ENCODE measurements at regions not wholly inside any gene's neighbourhood (a gene's known extent, or its start where the extent isn't known, plus 50 kb on each side); places are given as distances from the start of the nearest gene placed in this dataset.

DNA sequence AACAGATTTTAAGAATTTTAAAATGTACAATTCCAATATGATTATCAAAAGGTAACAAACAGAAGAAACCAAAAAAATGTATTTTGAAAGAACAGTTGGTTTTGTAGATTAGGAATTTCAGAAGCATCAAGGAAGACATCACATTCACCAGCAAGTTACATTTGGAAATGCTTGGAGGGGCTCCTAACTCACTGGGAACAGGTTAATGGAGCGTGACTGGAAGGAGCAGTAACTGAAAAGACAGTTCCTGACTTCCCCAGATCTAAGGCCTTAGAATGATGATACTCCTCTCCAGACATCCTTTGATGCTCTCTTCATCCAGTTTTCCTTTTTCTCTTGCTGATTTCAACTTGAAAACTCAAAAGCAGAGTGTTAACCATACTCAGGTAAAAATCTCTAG is 220.0 kb upstream of the EGLN3 start:
- no TSS peak for BruUV-seq (replicated peaks)
- Histone ChIP-seq H3K4me2 (ENCODE audit: insufficient read depth, low read length) (no peak overlapping the region), H3K9me1 (replicated peaks; ENCODE audit: control insufficient read depth, extremely low read depth, insufficient read depth, low read length) (no peaks in the 10 kb centered on the region), H3K36me3 (ENCODE audit: control insufficient read depth in 2 of 2, extremely low read depth in 1 of 2, insufficient read depth in 2 of 2, low read length in 2 of 2) (no peaks in the 10 kb centered on the region), H2AFZ (ENCODE audit: low read depth, low read length) (no peak overlapping the region), H3K4me3 (replicated peaks in 1 of 3; ENCODE audit: insufficient read depth in 1 of 3, low read depth in 1 of 3, low read length in 3 of 3) (no peak overlapping the region), H3K27me3 (ENCODE audit: control insufficient read depth in 2 of 2, insufficient read depth in 2 of 2, low read length in 2 of 2) (no peaks in the 10 kb centered on the region), H3K9ac (replicated peaks; ENCODE audit: extremely low read depth, insufficient read depth, low read length) (no peak overlapping the region), H3K27ac (ENCODE audit: insufficient read depth, low read depth, low read length) (no peak overlapping the region), H3K4me1 (ENCODE audit: control insufficient read depth, extremely low read depth, insufficient read depth, low read length) (no peaks in the 10 kb centered on the region), H4K20me1 (replicated peaks; ENCODE audit: control insufficient read depth, extremely low read depth, insufficient read depth, low read length) (no peaks in the 10 kb centered on the region), H3K9me3 (replicated peaks; ENCODE audit: control insufficient read depth, insufficient read depth, low read length) (no peaks in the 10 kb centered on the region), H3K79me2 (ENCODE audit: control insufficient read depth, insufficient read depth, low read length) (no peaks in the 10 kb centered on the region)
- CTCF ChIA-PET, result no interaction called here
- FAIRE-seq (no peak), DNase-seq (ENCODE audit: low read depth, low spot score) (no peak)
- POLR2A ChIA-PET, result no interaction called here
- dilution Hi-C loops (cut with MboI; ENCODE audit: extremely low pct_ligation_motif_present, low sequenced_read_pairs) (no loop called here), intact Hi-C loops (cut with micrococcal nuclease) (no loop called here)
- TF ChIP-seq, protein P1, sequence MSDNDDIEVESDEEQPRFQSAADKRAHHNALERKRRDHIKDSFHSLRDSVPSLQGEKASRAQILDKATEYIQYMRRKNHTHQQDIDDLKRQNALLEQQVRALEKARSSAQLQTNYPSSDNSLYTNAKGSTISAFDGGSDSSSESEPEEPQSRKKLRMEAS (IDR thresholded peaks at IDR 0.05; ENCODE audit: insufficient read depth, insufficient read length), result no peak
- TF ChIP-seq FOS (IDR thresholded peaks at IDR 0.05; ENCODE audit: borderline replicate concordance, insufficient read depth, low read length), result no peak
- no peak for TF ChIP-seq MYC (IDR thresholded peaks at IDR 0.05; ENCODE audit: low read depth, low read length)

DNA sequence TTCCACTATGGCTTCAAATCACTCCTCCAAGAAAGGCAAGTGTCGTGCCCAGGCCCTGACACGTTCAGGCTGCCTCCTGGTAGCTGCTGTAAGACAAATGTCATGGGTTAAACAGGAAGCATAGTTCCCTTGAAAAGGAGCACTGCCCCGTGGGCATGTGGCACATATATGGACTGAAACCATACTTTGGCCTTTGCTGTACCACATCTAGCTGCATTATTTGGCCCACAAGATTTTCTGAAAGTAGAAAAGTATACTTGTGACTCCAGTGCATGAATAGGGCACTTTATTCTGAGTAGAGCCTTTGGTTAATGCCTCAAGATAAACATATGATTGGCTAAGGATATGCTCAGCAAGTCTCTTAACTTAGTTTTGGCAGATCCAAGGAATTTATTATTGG is 218.7 kb upstream of the EGLN3 start:
- H3K9ac ChIP-seq (replicated peaks; ENCODE audit: extremely low read depth, insufficient read depth, low read length), result no peak overlapping the region
- no peaks in the 10 kb centered on the region for H3K4me1 ChIP-seq (ENCODE audit: control insufficient read depth, extremely low read depth, insufficient read depth, low read length)
- H3K9me3 ChIP-seq (replicated peaks; ENCODE audit: control insufficient read depth, insufficient read depth, low read length), result no peaks in the 10 kb centered on the region
- no peak overlapping the region for H2AFZ ChIP-seq (ENCODE audit: low read depth, low read length)
- H3K4me3 ChIP-seq (replicated peaks in 1 of 3; ENCODE audit: insufficient read depth in 1 of 3, low read depth in 1 of 3, low read length in 3 of 3), result no peak overlapping the region
- dilution Hi-C loops (cut with MboI; ENCODE audit: extremely low pct_ligation_motif_present, low sequenced_read_pairs), result no loop called here
- TF ChIP-seq EZH2 (IDR thresholded peaks at IDR 0.05; ENCODE audit: borderline replicate concordance, low read depth, low read length, severe bottlenecking), result no peak
- TF ChIP-seq POLR2AphosphoS5 (IDR thresholded peaks at IDR 0.05; ENCODE audit: insufficient read depth, low read depth, low read length), result no peak
- TF ChIP-seq, protein P1 (IDR thresholded peaks at IDR 0.05; ENCODE audit: insufficient read depth, insufficient read length), result no peak
- no peak for TF ChIP-seq MYC (IDR thresholded peaks at IDR 0.05; ENCODE audit: low read depth, low read length)
- TF ChIP-seq, protein P2, sequence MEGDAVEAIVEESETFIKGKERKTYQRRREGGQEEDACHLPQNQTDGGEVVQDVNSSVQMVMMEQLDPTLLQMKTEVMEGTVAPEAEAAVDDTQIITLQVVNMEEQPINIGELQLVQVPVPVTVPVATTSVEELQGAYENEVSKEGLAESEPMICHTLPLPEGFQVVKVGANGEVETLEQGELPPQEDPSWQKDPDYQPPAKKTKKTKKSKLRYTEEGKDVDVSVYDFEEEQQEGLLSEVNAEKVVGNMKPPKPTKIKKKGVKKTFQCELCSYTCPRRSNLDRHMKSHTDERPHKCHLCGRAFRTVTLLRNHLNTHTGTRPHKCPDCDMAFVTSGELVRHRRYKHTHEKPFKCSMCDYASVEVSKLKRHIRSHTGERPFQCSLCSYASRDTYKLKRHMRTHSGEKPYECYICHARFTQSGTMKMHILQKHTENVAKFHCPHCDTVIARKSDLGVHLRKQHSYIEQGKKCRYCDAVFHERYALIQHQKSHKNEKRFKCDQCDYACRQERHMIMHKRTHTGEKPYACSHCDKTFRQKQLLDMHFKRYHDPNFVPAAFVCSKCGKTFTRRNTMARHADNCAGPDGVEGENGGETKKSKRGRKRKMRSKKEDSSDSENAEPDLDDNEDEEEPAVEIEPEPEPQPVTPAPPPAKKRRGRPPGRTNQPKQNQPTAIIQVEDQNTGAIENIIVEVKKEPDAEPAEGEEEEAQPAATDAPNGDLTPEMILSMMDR (IDR thresholded peaks at IDR 0.05; ENCODE audit: extremely low read depth in 1 of 2, insufficient read depth in 1 of 2, low read depth in 1 of 2, low read length in 2 of 2), result no peak
- TF ChIP-seq POLR2A (IDR thresholded peaks at IDR 0.05; ENCODE audit: low read depth, low read length), result no peak
- no peak for TF ChIP-seq FOS (IDR thresholded peaks at IDR 0.05; ENCODE audit: borderline replicate concordance, insufficient read depth, low read length)
- ChIA-PET POLR2A (no interaction called here), CTCF (interaction anchor here (0.7 kb wide), 1 partner anchor 15 kb away, joined by 3 read pairs; no protein-coding TSS in a partner anchor)
- H3K79me2 ChIP-seq (ENCODE audit: control insufficient read depth, insufficient read depth, low read length), result no peaks in the 10 kb centered on the region
- no peaks in the 10 kb centered on the region for H3K27me3 ChIP-seq (ENCODE audit: control insufficient read depth in 2 of 2, insufficient read depth in 2 of 2, low read length in 2 of 2)
- FAIRE-seq, result no peak
- H3K9me1 ChIP-seq (replicated peaks; ENCODE audit: control insufficient read depth, extremely low read depth, insufficient read depth, low read length), result no peaks in the 10 kb centered on the region
- H3K4me2 ChIP-seq (ENCODE audit: insufficient read depth, low read length), result no peak overlapping the region
- no peak overlapping the region for H3K27ac ChIP-seq (ENCODE audit: insufficient read depth, low read depth, low read length)
- no peaks in the 10 kb centered on the region for H4K20me1 ChIP-seq (replicated peaks; ENCODE audit: control insufficient read depth, extremely low read depth, insufficient read depth, low read length)
- DNase-seq (ENCODE audit: low read depth, low spot score), result no peak
- no TSS peak for BruUV-seq (replicated peaks)
- intact Hi-C loops (cut with micrococcal nuclease), result loop anchor here (1.0 kb wide), 1 partner anchor 48 kb away; no protein-coding TSS in a partner anchor
- no peaks in the 10 kb centered on the region for H3K36me3 ChIP-seq (ENCODE audit: control insufficient read depth in 2 of 2, extremely low read depth in 1 of 2, insufficient read depth in 2 of 2, low read length in 2 of 2)

Data from endothelial cell of umbilical vein (primary cell).